Limb (tissue), 2 donors: ENCODE measurements at regions not wholly inside any gene's neighbourhood (a gene's known extent, or its start where the extent isn't known, plus 50 kb on each side); places are given as distances from the start of the nearest gene placed in this dataset.
A peak's percentile ranks its signal among the peaks of the same experiment; 100 is the strongest.

Experiments
- DNase-seq, 2 donors: peaks; one replicate each; pipeline ENCODE4 v3.0.0-alpha.2; 2016; ENCODE audit errors: extremely low spot score in 2 of 2

DNA sequence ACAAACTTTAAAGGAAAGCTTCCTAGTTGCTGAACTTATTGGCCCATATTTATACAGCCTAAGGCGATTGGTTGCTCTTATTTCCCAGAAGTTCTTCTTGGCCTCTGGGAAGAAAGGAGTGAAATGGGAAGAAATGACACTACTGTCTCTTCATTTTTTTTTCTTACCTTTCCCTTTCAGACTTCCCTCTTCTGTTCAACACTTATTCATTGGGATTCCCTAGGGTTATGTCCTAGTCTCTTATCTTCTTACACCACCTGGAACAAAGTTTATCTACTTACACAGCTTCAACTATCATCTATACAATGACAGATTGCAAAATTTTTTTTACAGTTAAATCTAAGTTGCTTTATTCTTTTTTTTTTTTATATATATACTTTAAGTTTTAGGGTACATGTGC is 68.0 kb downstream of the SNX12 start:
- DNase-seq: no peak

DNA sequence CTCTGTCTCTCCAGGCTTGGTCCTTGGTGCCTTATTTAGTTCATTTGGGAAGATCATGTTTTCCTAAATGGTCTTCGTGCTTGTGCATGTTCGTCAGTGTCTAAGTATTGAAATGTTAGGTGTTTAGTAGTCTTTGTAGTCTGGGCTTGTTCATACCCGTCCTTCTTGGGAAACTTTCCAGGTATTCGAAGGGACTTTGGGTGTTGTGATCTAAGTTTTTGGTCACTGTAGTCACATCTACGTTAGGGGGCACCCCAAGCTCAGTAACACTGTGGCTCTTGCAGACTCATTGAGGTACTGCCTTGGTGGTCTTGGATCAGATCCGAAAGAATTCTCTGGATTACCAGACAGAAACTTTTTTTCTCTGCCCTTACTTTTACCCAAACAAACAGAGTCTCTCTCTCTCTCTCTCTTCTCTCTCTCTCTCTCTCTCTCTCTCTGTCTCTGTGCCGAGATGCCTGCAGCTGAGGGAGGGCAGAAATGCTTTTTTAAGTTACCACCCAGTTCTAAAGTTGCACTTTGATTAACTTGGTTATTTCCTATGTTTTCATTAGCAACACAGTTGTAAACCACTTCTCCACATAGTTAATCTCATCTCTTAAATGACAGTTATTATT is 67.6 kb upstream of the SLC7A3 start:
- peak; percentile 32 to 43 for DNase-seq

DNA sequence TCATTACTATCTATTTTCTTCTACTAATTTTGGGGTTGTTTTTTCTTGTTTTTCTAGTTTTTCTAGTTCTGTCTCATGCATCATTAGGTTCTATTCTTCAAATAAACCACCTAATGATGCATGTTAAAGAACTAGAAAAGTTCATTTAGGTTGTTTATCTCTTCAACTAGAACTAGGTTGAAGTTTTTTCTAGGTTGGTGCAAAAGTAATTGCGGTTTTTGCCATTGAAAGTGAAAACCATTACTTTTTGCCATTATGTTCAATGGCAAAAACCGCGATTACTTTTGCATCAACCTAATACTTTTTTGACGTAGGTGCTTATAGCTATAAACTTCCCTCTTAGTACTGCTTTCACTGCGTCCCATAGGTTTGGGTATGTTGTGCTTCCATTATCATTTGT is 64.4 kb upstream of the SLC7A3 start:
- no peak for DNase-seq

DNA sequence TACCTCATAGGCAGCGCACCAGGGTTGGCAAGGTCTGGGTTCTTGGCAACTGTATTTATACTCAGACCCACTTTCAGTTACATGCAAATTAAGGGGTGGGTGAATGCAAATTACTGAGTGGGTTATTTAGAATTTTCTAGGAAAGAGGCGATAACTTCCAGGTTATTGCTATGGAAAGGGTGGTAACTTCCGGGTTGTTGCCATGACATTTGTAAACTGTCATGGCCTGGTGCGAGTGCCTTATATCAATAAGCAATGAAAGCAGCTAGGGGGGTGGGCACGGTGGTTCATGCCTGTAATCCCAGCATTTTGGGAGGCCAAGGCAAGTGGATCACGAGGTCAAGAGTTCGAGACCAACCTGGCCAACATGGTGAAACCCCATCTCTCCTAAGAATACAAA is 57.5 kb upstream of the SLC7A3 start:
- DNase-seq: no peak
